Kidney (tissue), 13 donors: ENCODE measurements at regions not wholly inside any gene's neighbourhood (a gene's known extent, or its start where the extent isn't known, plus 50 kb on each side); places are given as distances from the start of the nearest gene placed in this dataset.

Source experiments
- DNase-seq, 5 donors: peaks; one replicate each; pipeline ENCODE4 v3.0.0-alpha.2; 2013 to 2020
- FAIRE-seq: peaks from 2 replicates; lab custom pipeline; 2012; peaks lifted over from hg19 to GRCh38; lab: Jason Lieb, UNC
- H3K27ac ChIP-seq, 2 donors: one replicate each; pipeline ENCODE4 v1.7.0; 2013; ENCODE audit warnings: low read depth in 2 of 2, low read length in 2 of 2, inconsistent platforms in 1 of 2
- H3K27me3 ChIP-seq: one replicate; pipeline ENCODE4 v1.7.1; 2013; ENCODE audit warnings: low read length, inconsistent platforms; ENCODE audit not compliant: control insufficient read depth, insufficient read depth
- H3K36me3 ChIP-seq, 3 donors: one replicate each; pipeline versions ENCODE4 v1.7.0 to v1.7.1; 2013; ENCODE audit warnings: low read length in 3 of 3, control low read depth in 1 of 3, inconsistent platforms in 1 of 3; ENCODE audit not compliant: insufficient read depth in 3 of 3, control insufficient read depth in 2 of 3
- H3K4me1 ChIP-seq, 3 donors: one replicate each; pipeline versions ENCODE4 v1.7.0 to v1.7.1; 2013; ENCODE audit warnings: low read length in 3 of 3, inconsistent platforms in 1 of 3, low read depth in 1 of 3; ENCODE audit not compliant: control insufficient read depth in 2 of 3, insufficient read depth in 2 of 3
- H3K4me3 ChIP-seq, 3 donors: one replicate each; pipeline versions ENCODE4 v1.7.0 to v1.8.1; 2013; ENCODE audit warnings: low read length in 3 of 3, control low read depth in 1 of 3, inconsistent platforms in 1 of 3
- H3K9ac ChIP-seq, 3 donors: one replicate each; pipeline versions ENCODE4 v1.7.0 to v1.7.1; 2013; ENCODE audit warnings: low read length in 3 of 3, control low read depth in 1 of 3, inconsistent platforms in 1 of 3
- H3K9me3 ChIP-seq, 3 donors: one replicate each; pipeline versions ENCODE4 v1.7.0 to v1.7.1; 2013; ENCODE audit warnings: low read length in 3 of 3, control low read depth in 1 of 3, inconsistent platforms in 1 of 3; ENCODE audit not compliant: control insufficient read depth in 2 of 3, insufficient read depth in 1 of 3
- CTCF ChIP-seq: IDR thresholded peaks from 3 replicates; pipeline ENCODE4 v1.5.1; 2012; ENCODE audit warnings: mild to moderate bottlenecking, moderate library complexity, borderline replicate concordance; ENCODE audit not compliant: insufficient read depth; ENCODE audit errors: extremely low read depth
- intact Hi-C: fragments of 100-400 bp; cut with DNase I; formaldehyde crosslinking; loops from one replicate; pipeline ENCODE4 v1.11.1; 2022
- donor health status: control.
- donor health status: control.
- donor health status: control.
- donor health status: control.
- donor health status: control.
- donor health status: DM: yes; HTN: yes; CAD: no.
- donor health status: Normal renal cell carcinoma (clear cell type).

GRCh38 chr4:22181736-22182135 is 233.2 kb upstream of the KCNIP4 start:
- intact Hi-C loops: no loop called here
- TF ChIP-seq CTCF: no peak
- peaks cover 0 to 4% (median 0%) of the 10 kb centered on the region in 3 donors for H3K9me3 ChIP-seq

GRCh38 chr4:22179124-22179874 is 230.7 kb upstream of the KCNIP4 start:
- Histone ChIP-seq H3K27ac (no peak overlapping the region), H3K4me3 (no peak overlapping the region), H3K27me3 (no peaks in the 10 kb centered on the region), H3K9ac (no peak overlapping the region), H3K4me1 (no peaks in the 10 kb centered on the region), H3K9me3 (peaks cover 0 to 4% (median 0%) of the 10 kb centered on the region in 3 donors), H3K36me3 (no peaks in the 10 kb centered on the region)
- FAIRE-seq: no peak
- TF ChIP-seq CTCF: no peak
- intact Hi-C loops: no loop called here
- DNase-seq: no peak

More at GRCh38 chr4:22181736-22182135, 233.2 kb upstream of the KCNIP4 start:
- DNase-seq (no peak), FAIRE-seq (no peak)
- H3K4me3 ChIP-seq: no peak overlapping the region
- no peaks in the 10 kb centered on the region for H3K36me3 ChIP-seq
- no peak overlapping the region for H3K27ac ChIP-seq
- H3K9ac ChIP-seq: no peak overlapping the region
- H3K4me1 ChIP-seq: no peaks in the 10 kb centered on the region
- no peaks in the 10 kb centered on the region for H3K27me3 ChIP-seq

- H3K9me3 ChIP-seq: peaks cover 0 to 4% (median 0%) of the 10 kb centered on the region in 3 donors
- H3K4me1 ChIP-seq: no peaks in the 10 kb centered on the region
- FAIRE-seq: no peak
- no peak overlapping the region for H3K27ac ChIP-seq
- H3K9ac ChIP-seq: no peak overlapping the region
- H3K4me3 ChIP-seq: no peak overlapping the region
- TF ChIP-seq CTCF: no peak
- intact Hi-C loops: no loop called here
- DNase-seq: no peak
- H3K27me3 ChIP-seq: no peaks in the 10 kb centered on the region
- H3K36me3 ChIP-seq: no peaks in the 10 kb centered on the region
These were observed 226.1 kb upstream of the KCNIP4 start for GRCh38 chr4:22174640-22175039.
